ENCODE measurements at regions not wholly inside any gene's neighbourhood (a gene's known extent, or its start where the extent isn't known, plus 50 kb on each side); places are given as distances from the start of the nearest gene placed in this dataset.

- intact Hi-C loops (cut with DNase I) = no loop called here
- Histone ChIP-seq H3K27me3 (no peaks in the 10 kb centered on the region), H3K9me3 (no peaks in the 10 kb centered on the region), H3K36me3 (no peaks in the 10 kb centered on the region), H3K27ac (no peak overlapping the region), H3K4me3 (no peak overlapping the region), H3K4me1 (no peaks in the 10 kb centered on the region)
- no peak for DNase-seq (ENCODE audit: extremely low spot score in 2 of 2)
- TF ChIP-seq, protein P1, sequence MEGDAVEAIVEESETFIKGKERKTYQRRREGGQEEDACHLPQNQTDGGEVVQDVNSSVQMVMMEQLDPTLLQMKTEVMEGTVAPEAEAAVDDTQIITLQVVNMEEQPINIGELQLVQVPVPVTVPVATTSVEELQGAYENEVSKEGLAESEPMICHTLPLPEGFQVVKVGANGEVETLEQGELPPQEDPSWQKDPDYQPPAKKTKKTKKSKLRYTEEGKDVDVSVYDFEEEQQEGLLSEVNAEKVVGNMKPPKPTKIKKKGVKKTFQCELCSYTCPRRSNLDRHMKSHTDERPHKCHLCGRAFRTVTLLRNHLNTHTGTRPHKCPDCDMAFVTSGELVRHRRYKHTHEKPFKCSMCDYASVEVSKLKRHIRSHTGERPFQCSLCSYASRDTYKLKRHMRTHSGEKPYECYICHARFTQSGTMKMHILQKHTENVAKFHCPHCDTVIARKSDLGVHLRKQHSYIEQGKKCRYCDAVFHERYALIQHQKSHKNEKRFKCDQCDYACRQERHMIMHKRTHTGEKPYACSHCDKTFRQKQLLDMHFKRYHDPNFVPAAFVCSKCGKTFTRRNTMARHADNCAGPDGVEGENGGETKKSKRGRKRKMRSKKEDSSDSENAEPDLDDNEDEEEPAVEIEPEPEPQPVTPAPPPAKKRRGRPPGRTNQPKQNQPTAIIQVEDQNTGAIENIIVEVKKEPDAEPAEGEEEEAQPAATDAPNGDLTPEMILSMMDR (IDR thresholded peaks at IDR 0.05) = no peak
- TF ChIP-seq POLR2A (IDR thresholded peaks at IDR 0.05) = no peak
- no peak for TF ChIP-seq POLR2AphosphoS5 (IDR thresholded peaks at IDR 0.05; ENCODE audit: insufficient read depth in 1 of 2, low read depth in 1 of 2)
Measured at GRCh38 chrX:20637351-20637750, 370.6 kb upstream of the RPS6KA3 start.

GRCh38 chrX:20633451-20633850 lies 366.7 kb upstream of the RPS6KA3 start:
- Histone ChIP-seq H3K9me3 (no peaks in the 10 kb centered on the region), H3K27ac (no peak overlapping the region), H3K36me3 (no peaks in the 10 kb centered on the region), H3K4me1 (no peaks in the 10 kb centered on the region), H3K27me3 (no peaks in the 10 kb centered on the region), H3K4me3 (no peak overlapping the region)
- intact Hi-C loops (cut with DNase I) = no loop called here
- TF ChIP-seq POLR2AphosphoS5 (IDR thresholded peaks at IDR 0.05; ENCODE audit: insufficient read depth in 1 of 2, low read depth in 1 of 2) (no peak), POLR2A (IDR thresholded peaks at IDR 0.05) (no peak)
- TF ChIP-seq, protein P1 (IDR thresholded peaks at IDR 0.05) = no peak
- no peak for DNase-seq (ENCODE audit: extremely low spot score in 2 of 2)

- H3K4me3 ChIP-seq = no peak overlapping the region
- H3K27me3 ChIP-seq = no peaks in the 10 kb centered on the region
- H3K4me1 ChIP-seq = no peaks in the 10 kb centered on the region
- DNase-seq (ENCODE audit: extremely low spot score in 2 of 2) = no peak
- intact Hi-C loops (cut with DNase I) = no loop called here
- TF ChIP-seq, protein P1 (IDR thresholded peaks at IDR 0.05) = no peak
- TF ChIP-seq POLR2A (IDR thresholded peaks at IDR 0.05) = no peak
- no peak for TF ChIP-seq POLR2AphosphoS5 (IDR thresholded peaks at IDR 0.05; ENCODE audit: insufficient read depth in 1 of 2, low read depth in 1 of 2)
- H3K9me3 ChIP-seq = no peaks in the 10 kb centered on the region
- H3K27ac ChIP-seq = no peak overlapping the region
- no peaks in the 10 kb centered on the region for H3K36me3 ChIP-seq
Measured at GRCh38 chrX:20623448-20623847, 356.7 kb upstream of the RPS6KA3 start.

- no peaks in the 10 kb centered on the region for H3K9me3 ChIP-seq
- H3K27ac ChIP-seq = no peak overlapping the region
- H3K36me3 ChIP-seq = no peaks in the 10 kb centered on the region
- DNase-seq (ENCODE audit: extremely low spot score in 2 of 2) = no peak
- no peak overlapping the region for H3K4me3 ChIP-seq
- no peaks in the 10 kb centered on the region for H3K4me1 ChIP-seq
- intact Hi-C loops (cut with DNase I) = no loop called here
- TF ChIP-seq, protein P1 (IDR thresholded peaks at IDR 0.05) = no peak
- no peak for TF ChIP-seq POLR2AphosphoS5 (IDR thresholded peaks at IDR 0.05; ENCODE audit: insufficient read depth in 1 of 2, low read depth in 1 of 2)
- TF ChIP-seq POLR2A (IDR thresholded peaks at IDR 0.05) = no peak
- no peaks in the 10 kb centered on the region for H3K27me3 ChIP-seq
Measured at GRCh38 chrX:20620306-20620705, 353.6 kb upstream of the RPS6KA3 start.

DNA sequence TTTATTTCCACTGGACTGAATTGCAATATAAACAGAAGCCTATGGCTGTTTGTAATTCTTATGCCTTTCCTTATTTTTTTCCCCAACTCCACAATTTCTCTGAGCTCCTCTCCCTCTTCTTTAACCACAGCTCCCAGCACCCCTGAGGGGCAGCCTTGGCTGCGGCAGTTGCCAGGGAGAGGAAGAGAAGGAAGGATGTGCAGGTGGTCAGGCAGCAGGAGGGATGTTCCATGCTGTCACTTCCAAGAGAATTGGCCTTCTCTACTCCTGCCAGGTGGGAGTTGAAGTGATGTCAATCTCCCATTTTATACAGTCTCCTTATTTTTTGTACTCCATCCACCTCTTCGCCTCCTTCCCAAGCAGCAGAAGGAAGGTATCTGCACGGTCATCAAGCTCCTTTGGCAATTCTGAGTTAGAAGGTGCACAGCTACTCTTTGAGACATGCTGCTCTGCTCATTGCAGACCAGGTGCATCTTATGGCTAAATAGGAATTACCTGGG lies 343.3 kb upstream of the RPS6KA3 start:
- Histone ChIP-seq H3K4me3 (no peak overlapping the region), H3K27ac (no peak overlapping the region), H3K4me1 (no peaks in the 10 kb centered on the region), H3K9me3 (no peaks in the 10 kb centered on the region), H3K27me3 (no peaks in the 10 kb centered on the region), H3K36me3 (no peaks in the 10 kb centered on the region)
- DNase-seq (ENCODE audit: extremely low spot score in 2 of 2) = no peak
- intact Hi-C loops (cut with DNase I) = no loop called here
- TF ChIP-seq, protein P1 (IDR thresholded peaks at IDR 0.05) = no peak
- TF ChIP-seq POLR2AphosphoS5 (IDR thresholded peaks at IDR 0.05; ENCODE audit: insufficient read depth in 1 of 2, low read depth in 1 of 2) = no peak
- TF ChIP-seq POLR2A (IDR thresholded peaks at IDR 0.05) = no peak
